Skin epidermis (tissue), 12 donors: ENCODE measurements at regions not wholly inside any gene's neighbourhood (a gene's known extent, or its start where the extent isn't known, plus 50 kb on each side); places are given as distances from the start of the nearest gene placed in this dataset.

Source experiments
- H3K27ac ChIP-seq, 21 experiments: fragments of 200-600 bp; sonication (generic) in 11 of 21; one replicate each; pipeline ENCODE4 v1.5.0; 2020; ENCODE audit warnings: mild to moderate bottlenecking in 3 of 21, inconsistent platforms in 2 of 21, moderate library complexity in 2 of 21
- H3K4me3 ChIP-seq, 7 experiments: fragments of 200-600 bp; sonication (generic) in 2 of 7; one replicate each; pipeline ENCODE4 v1.5.0; 2020; ENCODE audit warnings: inconsistent platforms in 2 of 7, mild to moderate bottlenecking in 2 of 7, moderate library complexity in 1 of 7

DNA sequence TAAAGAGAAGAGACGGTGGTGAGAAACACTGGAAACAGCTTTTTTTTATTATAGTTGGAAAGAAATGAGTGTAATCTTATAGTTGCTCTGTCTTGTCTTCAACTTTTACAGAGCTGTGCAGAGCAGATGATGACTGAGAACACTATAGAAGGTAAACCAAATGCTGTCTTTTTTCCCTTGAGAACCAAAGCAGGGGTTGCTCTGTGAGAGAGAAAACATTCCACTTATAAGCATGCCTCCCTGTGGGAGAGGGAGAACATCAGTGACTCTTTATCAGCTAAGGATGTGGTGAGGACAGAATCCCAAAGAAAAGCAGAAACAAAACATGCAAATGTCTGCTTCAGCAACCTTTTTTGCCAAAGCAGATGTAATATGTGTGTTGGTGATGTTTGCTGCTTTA is 179.3 kb upstream of the HDDC2 start:
- Histone ChIP-seq H3K27ac (peak overlapping the region in 4 of 21 experiments; percentile 13 to 46 (median 32)), H3K4me3 (no peak overlapping the region)

- no peak overlapping the region for H3K4me3 ChIP-seq
Measured at GRCh38 chr6:125485757-125486156, 184.0 kb upstream of the HDDC2 start.

DNA sequence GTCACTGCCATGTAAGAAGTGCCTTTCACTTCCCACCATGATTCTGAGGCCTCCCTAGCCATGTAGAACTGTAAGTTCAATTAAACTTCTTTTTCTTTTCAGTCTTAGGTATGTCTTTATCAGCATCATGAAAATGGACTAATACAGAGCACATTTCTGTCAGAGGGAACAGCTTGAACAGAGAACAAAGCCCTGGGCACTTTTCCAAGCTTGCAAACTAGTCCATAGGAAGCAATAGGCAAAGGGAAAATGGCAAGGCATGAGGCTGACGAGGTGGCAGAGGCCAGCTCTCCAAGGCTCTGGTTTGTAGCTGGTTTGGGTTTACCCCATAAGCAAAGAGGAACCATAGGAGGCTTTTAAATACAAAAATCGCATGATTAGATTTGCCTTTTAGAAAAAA is 185.1 kb upstream of the HDDC2 start:
- no peak overlapping the region for H3K4me3 ChIP-seq

More at GRCh38 chr6:125485757-125486156, 184.0 kb upstream of the HDDC2 start:
- no peak overlapping the region for H3K27ac ChIP-seq

DNA sequence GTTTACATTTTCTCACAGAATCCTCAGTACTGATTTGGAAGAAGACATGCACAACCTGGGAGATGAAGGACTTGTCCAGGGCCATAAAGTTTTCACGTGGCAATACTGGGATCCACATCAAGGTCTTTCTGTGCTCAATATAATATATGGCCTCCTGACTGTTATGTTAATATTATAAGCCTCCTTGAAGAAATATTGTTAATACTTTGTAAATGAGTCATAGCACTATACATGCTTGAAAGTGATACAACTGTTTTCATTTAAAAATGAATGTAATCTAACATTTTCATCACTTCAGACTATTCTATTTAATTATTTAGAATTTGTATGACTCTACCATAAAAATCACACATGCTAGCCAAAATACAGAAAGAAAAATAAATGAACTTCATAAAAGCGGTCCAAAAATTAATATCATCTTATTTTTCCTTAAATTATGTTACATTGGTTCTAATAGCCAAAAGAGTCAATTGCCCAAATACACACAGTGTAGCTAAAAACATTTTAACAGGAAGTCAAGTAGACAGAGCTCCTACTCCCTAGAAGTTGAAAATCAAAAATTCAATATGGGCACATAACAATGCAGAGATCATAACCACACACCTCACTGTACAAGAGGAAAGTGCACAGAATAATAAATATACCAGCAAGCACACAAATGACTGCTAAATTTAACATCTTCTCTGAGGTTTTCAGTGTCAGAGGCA is 188.0 kb upstream of the HDDC2 start:
- no peak overlapping the region for H3K4me3 ChIP-seq

More for the DNA sequence above, 185.1 kb upstream of the HDDC2 start:
- H3K27ac ChIP-seq, result no peak overlapping the region

GRCh38 chr6:125491860-125492618 is 190.3 kb upstream of the HDDC2 start:
- Histone ChIP-seq H3K4me3 (no peak overlapping the region), H3K27ac (no peak overlapping the region)

More for the DNA sequence above, 188.0 kb upstream of the HDDC2 start:
- no peak overlapping the region for H3K27ac ChIP-seq

DNA sequence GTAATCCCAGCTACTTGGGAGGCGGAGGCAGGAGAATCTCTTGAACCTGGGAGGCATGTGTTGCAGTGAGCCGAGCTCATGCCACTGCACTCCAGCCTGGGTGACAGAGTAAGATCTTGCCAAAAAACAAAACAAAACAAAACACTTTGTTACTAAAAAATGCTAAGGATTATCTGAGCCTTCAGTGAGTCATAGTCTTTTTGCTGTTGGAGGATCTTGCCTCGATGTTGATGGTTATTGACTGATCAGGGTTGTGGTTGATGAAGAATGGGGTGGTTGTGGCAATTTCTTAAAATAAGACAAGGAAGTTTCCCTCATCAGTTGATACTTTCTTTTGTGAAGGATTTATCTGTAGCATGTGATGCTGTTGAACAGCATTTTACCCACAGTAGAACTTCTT is 196.8 kb upstream of the HDDC2 start:
- no peak overlapping the region for H3K4me3 ChIP-seq
- H3K27ac ChIP-seq, result no peak overlapping the region

GRCh38 chr6:125499535-125499934 is 197.8 kb upstream of the HDDC2 start:
- H3K4me3 ChIP-seq, result no peak overlapping the region
- no peak overlapping the region for H3K27ac ChIP-seq

GRCh38 chr6:125503181-125503580 is 201.4 kb upstream of the HDDC2 start:
- Histone ChIP-seq H3K4me3 (no peak overlapping the region), H3K27ac (no peak overlapping the region)

GRCh38 chr6:125507987-125508655 is 206.4 kb upstream of the HDDC2 start:
- Histone ChIP-seq H3K27ac (no peak overlapping the region), H3K4me3 (no peak overlapping the region)

DNA sequence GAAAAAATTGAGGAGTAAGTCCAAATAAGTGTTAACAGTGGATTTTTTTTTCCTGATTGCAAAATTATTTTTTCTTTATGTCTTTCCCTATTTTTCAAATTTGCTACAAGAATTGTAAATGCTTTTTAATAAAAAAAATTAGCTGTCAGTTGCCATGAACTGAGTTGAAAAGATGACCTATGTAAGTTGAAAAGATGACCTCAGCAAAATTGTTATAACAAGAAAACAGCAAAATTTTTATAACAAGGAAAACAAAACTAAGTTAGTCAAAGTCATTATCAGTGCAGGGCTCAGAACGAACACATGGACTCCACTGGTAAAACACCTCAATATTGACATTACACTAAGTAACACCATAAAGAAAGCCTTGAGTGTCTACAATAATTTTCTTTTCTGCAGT is 207.0 kb upstream of the HDDC2 start:
- no peak overlapping the region for H3K4me3 ChIP-seq
- H3K27ac ChIP-seq, result no peak overlapping the region

- Histone ChIP-seq H3K27ac (no peak overlapping the region), H3K4me3 (no peak overlapping the region)
Measured at GRCh38 chr6:125509477-125509876, 207.7 kb upstream of the HDDC2 start.

DNA sequence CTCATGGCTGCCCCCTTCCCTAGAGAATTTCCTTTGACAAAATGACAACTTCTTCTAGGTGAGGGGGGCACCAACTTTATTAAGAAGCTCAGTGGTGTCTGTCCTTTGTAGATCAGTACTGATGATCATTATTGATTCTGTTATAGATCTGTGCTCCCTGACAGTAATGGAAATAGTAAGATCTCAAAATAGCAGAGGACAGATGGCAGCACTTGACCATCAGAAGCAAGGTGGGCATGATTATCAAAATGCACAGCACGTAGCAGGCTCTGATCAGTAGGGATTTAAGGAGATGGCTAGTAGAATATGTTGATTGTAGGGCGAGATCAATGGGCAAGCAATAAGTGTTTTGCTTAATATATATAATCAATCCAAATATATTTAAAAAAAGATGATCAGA is 208.6 kb upstream of the HDDC2 start:
- H3K27ac ChIP-seq, result no peak overlapping the region
- no peak overlapping the region for H3K4me3 ChIP-seq

GRCh38 chr6:125511809-125512396 is 210.1 kb upstream of the HDDC2 start:
- Histone ChIP-seq H3K4me3 (no peak overlapping the region), H3K27ac (no peak overlapping the region)

GRCh38 chr6:125512621-125513020 is 210.9 kb upstream of the HDDC2 start:
- H3K27ac ChIP-seq, result no peak overlapping the region
- no peak overlapping the region for H3K4me3 ChIP-seq

GRCh38 chr6:125513978-125514377 is 212.2 kb upstream of the HDDC2 start:
- Histone ChIP-seq H3K27ac (no peak overlapping the region), H3K4me3 (no peak overlapping the region)

- H3K27ac ChIP-seq, result no peak overlapping the region
- no peak overlapping the region for H3K4me3 ChIP-seq
Measured at GRCh38 chr6:125516644-125517043, 214.9 kb upstream of the HDDC2 start.

DNA sequence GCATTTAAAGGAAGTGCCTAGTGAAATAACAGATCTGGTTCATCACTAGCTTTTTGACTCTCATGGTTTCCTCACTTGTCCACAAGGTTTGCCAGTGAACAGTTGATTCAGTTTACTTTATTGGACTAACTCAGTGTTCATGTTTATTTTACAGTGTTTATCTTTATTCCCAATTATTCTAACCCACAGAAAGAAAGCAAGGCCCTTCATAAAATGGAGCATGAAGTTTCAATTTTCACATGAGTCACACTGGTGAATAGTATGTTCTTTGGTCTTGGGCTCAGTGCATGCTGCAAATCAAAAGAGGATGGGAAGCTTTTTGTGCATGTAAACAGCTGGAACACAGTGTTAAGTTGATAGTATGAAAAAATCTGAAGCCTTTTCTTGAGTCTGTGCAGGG is 217.6 kb upstream of the HDDC2 start:
- Histone ChIP-seq H3K4me3 (no peak overlapping the region), H3K27ac (no peak overlapping the region)

DNA sequence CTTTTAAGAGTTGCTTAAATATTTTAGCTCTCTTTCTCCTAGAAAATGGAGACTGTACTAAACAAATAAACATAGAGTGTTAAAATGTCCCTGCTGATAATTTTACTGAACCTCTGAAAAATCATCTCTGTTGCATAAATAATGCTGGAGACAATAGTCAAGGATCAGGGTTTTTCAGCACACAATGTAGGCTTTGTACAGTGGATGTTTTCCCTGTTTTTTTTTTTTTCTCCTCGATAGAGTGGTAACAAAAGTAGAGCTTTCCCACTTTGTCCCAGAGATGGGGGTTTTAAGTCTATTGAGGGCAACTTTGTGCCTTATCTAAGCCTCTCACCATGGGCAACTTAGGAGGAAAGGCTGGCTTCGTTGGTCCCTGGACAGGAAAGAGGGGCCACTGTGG is 222.6 kb upstream of the HDDC2 start:
- no peak overlapping the region for H3K27ac ChIP-seq
- H3K4me3 ChIP-seq, result no peak overlapping the region

DNA sequence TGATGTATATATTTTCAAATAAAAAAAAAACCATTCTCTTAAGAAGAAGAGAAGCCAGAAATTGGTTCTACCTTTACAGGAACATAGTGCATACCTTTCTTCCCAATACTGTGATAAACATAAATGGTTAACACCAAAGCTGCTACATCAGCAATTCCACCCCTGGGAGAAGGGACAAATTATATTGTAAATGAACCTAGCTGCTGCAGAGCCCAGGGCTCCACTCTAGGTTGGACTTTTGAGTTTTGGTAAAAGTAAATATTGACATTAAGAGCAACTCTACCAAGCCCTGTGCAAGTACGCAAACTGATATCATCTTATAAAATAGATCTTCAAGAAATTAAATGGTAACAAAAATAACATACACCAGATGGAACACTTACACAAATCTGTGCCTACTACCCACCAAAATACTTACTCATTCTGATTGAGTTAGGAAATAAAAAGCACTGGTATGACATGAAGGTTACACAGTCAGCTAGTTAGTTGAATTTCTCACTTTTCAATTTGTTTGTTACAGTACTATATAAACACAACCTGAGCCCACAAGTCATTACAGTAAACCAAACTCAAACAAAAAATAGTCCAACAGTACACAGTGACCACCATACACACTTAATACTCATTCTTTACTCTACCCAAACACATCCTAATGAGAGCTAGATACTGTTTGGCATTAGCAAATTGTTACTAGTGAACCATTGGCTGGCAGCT is 223.3 kb upstream of the HEY2 start:
- Histone ChIP-seq H3K4me3 (no peak overlapping the region), H3K27ac (no peak overlapping the region)

- H3K27ac ChIP-seq, result no peak overlapping the region
- no peak overlapping the region for H3K4me3 ChIP-seq
Measured at GRCh38 chr6:125528621-125529041, 220.8 kb upstream of the HEY2 start.
